ENCODE measurements at regions not wholly inside any gene's neighbourhood (a gene's known extent, or its start where the extent isn't known, plus 50 kb on each side); places are given as distances from the start of the nearest gene placed in this dataset.

GRCh38 chr5:35485487-35485886 is 132.2 kb upstream of the SPEF2 start:
- no peak for TF ChIP-seq CTCF (IDR thresholded peaks at IDR 0.05)
- Histone ChIP-seq H3K27me3 (no peaks in the 10 kb centered on the region), H3K36me3 (no peaks in the 10 kb centered on the region), H3K9me3 (no peaks in the 10 kb centered on the region), H3K4me1 (no peaks in the 10 kb centered on the region), H3K27ac (no peak overlapping the region), H3K4me3 (no peak overlapping the region)
- intact Hi-C loops (cut with DNase I; ENCODE audit: low total_unique reads): no loop called here
- no peak for DNase-seq

GRCh38 chr5:35484241-35484640 is 133.4 kb upstream of the SPEF2 start:
- no peak for TF ChIP-seq CTCF (IDR thresholded peaks at IDR 0.05)

GRCh38 chr5:35483780-35484179 is 133.9 kb upstream of the SPEF2 start:
- no peak overlapping the region for H3K27ac ChIP-seq
- H3K9me3 ChIP-seq: no peaks in the 10 kb centered on the region
- no peak for TF ChIP-seq CTCF (IDR thresholded peaks at IDR 0.05)
- intact Hi-C loops (cut with DNase I; ENCODE audit: low total_unique reads): no loop called here
- H3K4me1 ChIP-seq: no peaks in the 10 kb centered on the region
- no peak overlapping the region for H3K4me3 ChIP-seq
- no peaks in the 10 kb centered on the region for H3K36me3 ChIP-seq
- DNase-seq: no peak
- H3K27me3 ChIP-seq: no peaks in the 10 kb centered on the region

More at GRCh38 chr5:35484241-35484640, 133.4 kb upstream of the SPEF2 start:
- intact Hi-C loops (cut with DNase I; ENCODE audit: low total_unique reads): no loop called here
- no peaks in the 10 kb centered on the region for H3K27me3 ChIP-seq
- no peak for DNase-seq
- no peak overlapping the region for H3K27ac ChIP-seq
- no peak overlapping the region for H3K4me3 ChIP-seq
- no peaks in the 10 kb centered on the region for H3K36me3 ChIP-seq
- H3K4me1 ChIP-seq: no peaks in the 10 kb centered on the region
- no peaks in the 10 kb centered on the region for H3K9me3 ChIP-seq

GRCh38 chr5:35483191-35483590 is 134.5 kb upstream of the SPEF2 start:
- H3K4me3 ChIP-seq: no peak overlapping the region
- intact Hi-C loops (cut with DNase I; ENCODE audit: low total_unique reads): no loop called here
- DNase-seq: no peak

GRCh38 chr5:35482167-35482755 is 135.4 kb upstream of the SPEF2 start:
- TF ChIP-seq CTCF (IDR thresholded peaks at IDR 0.05): no peak
- no peak overlapping the region for H3K27ac ChIP-seq

More at GRCh38 chr5:35483191-35483590, 134.5 kb upstream of the SPEF2 start:
- TF ChIP-seq CTCF (IDR thresholded peaks at IDR 0.05): no peak
- no peak overlapping the region for H3K27ac ChIP-seq
- H3K27me3 ChIP-seq: no peaks in the 10 kb centered on the region
- no peaks in the 10 kb centered on the region for H3K9me3 ChIP-seq
- no peaks in the 10 kb centered on the region for H3K36me3 ChIP-seq
- no peaks in the 10 kb centered on the region for H3K4me1 ChIP-seq

More at GRCh38 chr5:35482167-35482755, 135.4 kb upstream of the SPEF2 start:
- intact Hi-C loops (cut with DNase I; ENCODE audit: low total_unique reads): no loop called here
- Histone ChIP-seq H3K36me3 (no peaks in the 10 kb centered on the region), H3K4me3 (no peak overlapping the region), H3K9me3 (no peaks in the 10 kb centered on the region), H3K4me1 (no peaks in the 10 kb centered on the region), H3K27me3 (no peaks in the 10 kb centered on the region)
- DNase-seq: no peak
